Caki2 (cell line): ENCODE measurements at regions not wholly inside any gene's neighbourhood (a gene's known extent, or its start where the extent isn't known, plus 50 kb on each side); places are given as distances from the start of the nearest gene placed in this dataset.
A peak's percentile ranks its signal among the peaks of the same experiment; 100 is the strongest.

Source experiments
- DNase-seq: peaks from one replicate; pipeline ENCODE4 v3.0.0-alpha.2; 2015; ENCODE audit warnings: low read depth
- in situ Hi-C: cut with HindIII; loops from 2 replicates; pipeline ENCODE4 v1.10.0; 2016; ENCODE audit warnings: low sequenced_read_pairs, low pct_unique_long_range_greater_than_20kb, mixed read lengths

DNA sequence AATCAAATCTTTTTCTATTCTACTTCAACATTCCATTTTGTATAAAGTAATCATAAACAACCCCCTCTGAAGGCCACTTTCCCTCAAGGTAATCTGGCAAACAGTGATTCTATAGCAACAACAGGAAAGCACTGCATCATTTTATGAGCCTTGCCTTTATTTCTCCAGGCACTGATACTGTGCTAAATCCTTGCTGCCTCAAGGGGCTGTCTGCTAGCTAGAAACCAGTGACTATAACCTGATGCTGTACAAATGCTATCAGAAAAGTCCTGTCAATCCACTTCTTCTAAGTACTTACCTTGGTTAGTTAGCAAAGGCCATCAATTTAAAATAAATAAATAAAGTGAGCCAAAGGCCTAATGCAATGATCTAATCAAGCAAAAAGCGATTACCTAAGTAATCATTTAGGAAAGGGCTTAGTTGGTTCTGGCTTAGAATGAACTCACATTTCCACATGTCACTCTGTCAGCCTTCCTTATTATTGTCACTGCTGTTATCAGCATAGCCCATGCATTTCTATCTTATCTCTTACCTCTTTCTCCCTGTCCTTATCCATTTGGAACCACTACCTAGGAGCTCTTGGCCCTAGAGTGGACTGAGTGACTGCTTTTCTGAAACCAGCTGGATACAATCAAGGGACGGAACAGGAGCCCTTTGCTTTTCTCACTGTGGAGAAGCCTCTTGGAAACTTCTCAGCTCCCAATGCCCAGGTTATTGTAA is 246.1 kb upstream of the MEF2C start:
- in situ Hi-C loops: no loop called here
- DNase-seq: no peak

DNA sequence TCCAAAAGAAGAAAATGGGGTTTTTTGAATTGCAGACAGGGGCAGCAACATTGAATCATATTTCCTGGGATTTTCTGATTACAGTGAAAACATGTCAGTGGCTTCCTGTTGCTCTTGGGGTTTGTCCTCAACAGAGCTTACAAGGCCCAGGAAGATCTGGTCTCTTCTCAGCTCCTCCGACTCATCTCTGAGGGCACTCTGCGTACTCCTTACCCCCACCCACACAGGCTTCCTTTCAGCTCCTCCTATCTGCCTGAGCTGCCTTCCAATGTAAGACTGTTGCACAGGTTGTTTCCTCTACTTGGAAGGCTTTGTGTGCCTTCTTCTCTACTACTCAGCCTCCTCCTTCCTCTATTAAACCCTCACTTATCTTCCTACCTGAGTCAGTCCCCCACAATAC is 245.1 kb upstream of the MEF2C start:
- no peak for DNase-seq
- in situ Hi-C loops: no loop called here

- in situ Hi-C loops: no loop called here
These were observed 244.2 kb upstream of the MEF2C start for GRCh38 chr5:89127191-89127590.

GRCh38 chr5:89125372-89125771 is 242.4 kb upstream of the MEF2C start:
- in situ Hi-C loops: no loop called here
- no peak for DNase-seq

More at GRCh38 chr5:89127191-89127590, 244.2 kb upstream of the MEF2C start:
- no peak for DNase-seq

DNA sequence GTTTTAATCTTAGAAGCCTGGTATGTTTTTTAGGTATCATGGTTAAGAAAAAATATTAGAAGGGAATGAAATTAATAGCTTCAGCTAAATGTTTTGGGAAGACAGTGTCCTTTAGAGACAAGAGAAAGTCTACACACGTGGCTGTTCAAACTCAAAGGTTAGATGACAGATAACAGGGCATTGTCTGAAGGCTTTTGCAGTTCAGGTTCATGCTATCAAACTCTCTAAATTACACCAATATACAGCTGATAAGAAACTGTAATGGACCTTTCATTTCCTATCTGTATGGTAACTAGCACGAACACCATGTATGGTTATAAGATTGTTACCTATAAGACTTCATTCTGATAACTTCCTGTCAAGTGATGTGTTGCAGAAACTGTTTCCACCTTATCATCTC is 240.6 kb upstream of the MEF2C start:
- DNase-seq: no peak

DNA sequence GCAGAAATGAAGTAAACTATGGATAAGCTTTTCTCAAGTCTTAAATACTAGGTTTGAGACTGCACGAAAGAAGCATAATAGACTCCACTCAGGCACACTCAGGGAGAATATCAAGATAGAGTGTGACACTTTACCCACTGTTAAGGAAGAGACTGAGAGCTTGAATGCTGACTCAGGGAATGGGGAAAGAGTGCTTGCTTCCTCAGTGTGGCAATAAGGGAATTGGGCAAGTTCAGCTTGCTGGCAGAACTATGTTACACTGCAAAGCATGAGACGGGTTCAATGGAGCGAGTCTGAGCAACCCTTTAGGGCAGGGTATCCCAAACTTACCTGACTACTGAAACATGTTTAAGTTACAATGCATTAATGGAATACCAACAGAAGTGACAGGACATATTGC is 237.7 kb upstream of the MEF2C start:
- no peak for DNase-seq

More for the DNA sequence above, 240.6 kb upstream of the MEF2C start:
- in situ Hi-C loops: no loop called here

GRCh38 chr5:89117124-89117644 is 234.2 kb upstream of the MEF2C start:
- peak; percentile 18 for DNase-seq
- in situ Hi-C loops: no loop called here

More for the DNA sequence above, 237.7 kb upstream of the MEF2C start:
- in situ Hi-C loops: no loop called here

- no peak for DNase-seq
These were observed 228.1 kb upstream of the MEF2C start for GRCh38 chr5:89110916-89111646.

DNA sequence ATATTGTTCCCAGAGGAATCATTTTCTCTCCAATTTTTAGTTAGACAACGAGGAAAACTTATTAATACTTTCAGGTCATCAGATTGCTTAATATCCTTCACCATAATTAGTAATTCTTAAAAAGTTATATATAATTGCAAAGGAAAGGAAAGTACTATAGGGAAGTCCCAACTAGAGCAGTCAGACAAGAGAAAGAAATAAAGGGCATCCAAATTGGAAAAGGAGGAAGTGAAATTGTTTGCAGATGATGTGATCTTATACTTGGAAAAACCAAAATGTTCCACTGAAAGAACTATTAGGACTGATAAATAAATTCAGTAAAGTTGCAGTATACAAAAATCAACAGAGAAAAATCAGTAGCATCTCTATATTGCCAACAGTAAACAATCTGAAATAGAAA is 223.5 kb upstream of the MEF2C start:
- DNase-seq: no peak
- in situ Hi-C loops: no loop called here

More at GRCh38 chr5:89110916-89111646, 228.1 kb upstream of the MEF2C start:
- in situ Hi-C loops: no loop called here

DNA sequence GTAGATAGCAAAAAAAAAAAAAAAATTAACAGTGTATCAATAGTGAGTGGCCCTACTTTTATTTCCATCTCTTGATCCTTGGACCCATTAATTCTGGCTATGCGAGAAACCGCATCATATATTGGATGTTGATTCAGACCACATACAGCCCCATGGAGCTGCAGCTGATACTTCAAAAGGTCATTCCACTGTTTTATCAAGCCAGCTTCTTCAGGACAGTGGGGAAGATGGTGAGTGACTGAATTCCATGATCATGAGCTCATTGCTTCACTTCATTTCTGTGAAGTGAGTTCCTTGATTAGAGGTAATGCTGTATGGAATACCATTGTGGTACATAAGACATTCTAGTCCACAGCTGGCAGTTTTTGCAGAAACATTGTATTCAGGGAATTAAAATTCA is 222.9 kb upstream of the MEF2C start:
- DNase-seq: no peak
- in situ Hi-C loops: no loop called here

- no peak for DNase-seq
These were observed 222.2 kb upstream of the MEF2C start for GRCh38 chr5:89105171-89105695.

GRCh38 chr5:89098199-89098756 is 215.3 kb upstream of the MEF2C start:
- DNase-seq: no peak
- in situ Hi-C loops: no loop called here

More at GRCh38 chr5:89105171-89105695, 222.2 kb upstream of the MEF2C start:
- in situ Hi-C loops: no loop called here

DNA sequence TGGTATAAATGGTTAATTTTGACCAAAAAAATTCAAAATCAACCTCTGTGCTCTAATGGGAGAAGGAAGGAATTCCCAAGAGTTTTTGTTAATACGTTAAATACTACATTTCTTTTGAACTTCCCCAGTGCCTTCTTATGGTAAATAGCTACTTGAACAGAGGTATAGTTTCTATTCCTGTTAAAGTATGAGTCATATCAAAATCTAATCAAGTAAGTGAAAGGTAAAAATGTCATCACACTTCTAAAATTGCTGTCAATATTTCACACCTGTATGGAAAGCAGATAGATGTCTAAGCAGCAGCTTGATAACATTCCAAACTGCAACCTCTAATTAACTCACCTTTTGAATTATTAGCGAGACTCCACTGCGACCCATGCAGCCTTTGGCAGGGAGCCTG is 214.1 kb upstream of the MEF2C start:
- in situ Hi-C loops: no loop called here
- no peak for DNase-seq

GRCh38 chr5:89095341-89095740 is 212.4 kb upstream of the MEF2C start:
- no peak for DNase-seq
- in situ Hi-C loops: no loop called here

DNA sequence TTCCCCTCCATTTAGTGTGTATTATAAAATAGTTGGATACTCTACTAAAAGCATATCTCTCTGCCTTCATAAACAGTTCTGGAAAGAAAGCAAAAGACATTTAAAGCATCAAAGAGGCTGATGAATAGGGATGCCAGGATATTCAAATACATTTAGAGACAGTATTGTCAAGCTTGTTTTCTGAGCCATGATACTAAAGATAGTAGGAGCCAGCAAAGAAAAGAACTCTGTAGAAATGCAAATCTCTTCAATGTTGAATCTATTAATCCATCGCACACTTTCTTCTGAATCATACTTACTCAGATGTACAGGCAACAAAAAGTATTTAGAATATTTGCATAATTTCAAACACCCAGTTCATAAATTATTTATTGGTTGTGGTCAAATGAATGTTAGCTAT is 207.1 kb upstream of the MEF2C start:
- in situ Hi-C loops: no loop called here
- no peak for DNase-seq

GRCh38 chr5:89087551-89088318 is 204.8 kb upstream of the MEF2C start:
- in situ Hi-C loops: no loop called here
- DNase-seq: no peak

- in situ Hi-C loops: no loop called here
- DNase-seq: no peak
These were observed 204.1 kb upstream of the MEF2C start for GRCh38 chr5:89087128-89087527.

DNA sequence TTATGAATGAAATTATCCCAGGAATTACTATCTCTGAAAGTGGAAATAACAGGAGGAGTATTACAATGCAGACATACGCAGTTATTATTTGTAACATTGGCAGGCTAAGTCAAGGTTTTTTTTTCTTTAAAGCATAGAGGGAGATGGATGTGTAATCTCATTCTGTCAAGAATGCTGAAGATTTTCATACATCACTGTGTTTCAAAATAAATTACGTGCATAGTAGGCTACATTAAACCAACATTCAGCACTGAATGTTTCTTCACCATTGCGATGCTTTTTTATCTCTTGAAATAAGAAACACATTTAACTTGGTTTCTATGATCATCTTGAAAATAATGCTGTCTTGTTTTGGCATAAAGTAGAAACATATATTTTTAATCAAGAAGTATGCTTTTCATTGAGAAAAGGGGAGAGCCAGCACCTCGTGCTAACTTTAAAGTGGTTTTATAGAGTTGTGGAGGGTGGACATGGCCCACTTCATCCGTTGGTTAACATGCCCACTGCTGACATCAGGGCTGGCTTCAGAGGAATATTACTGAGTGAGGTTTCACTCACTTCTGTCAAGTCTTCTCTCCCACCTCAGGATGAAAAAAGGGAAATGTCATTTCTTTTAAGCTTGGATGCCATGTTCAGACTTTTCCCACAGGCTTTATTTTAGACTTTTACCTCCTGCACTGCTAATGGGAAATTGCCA is 203.6 kb upstream of the MEF2C start:
- no peak for DNase-seq
- in situ Hi-C loops: no loop called here
